Mucosa of gallbladder (tissue), 1 donor: ENCODE measurements at regions not wholly inside any gene's neighbourhood (a gene's known extent, or its start where the extent isn't known, plus 50 kb on each side); places are given as distances from the start of the nearest gene placed in this dataset.
"Not testable (repeated sequence)": the region's sequence is repeated elsewhere in the genome, so short reads cannot be mapped to it uniquely, and the experiment has no call there.

Source experiments
- DNase-seq: peaks from one replicate; pipeline ENCODE4 v3.0.0-alpha.2; 2020; ENCODE audit warnings: low spot score
- donor health status: DM: no; HTN: no; CAD: no.

- DNase-seq: not testable (repeated sequence)
Observed at GRCh38 chr20:26373066-26373465, 676.4 kb upstream of the ZNF337 start.

- DNase-seq: no peak
Observed at GRCh38 chr20:26354511-26354910, 657.9 kb upstream of the ZNF337 start.

DNA sequence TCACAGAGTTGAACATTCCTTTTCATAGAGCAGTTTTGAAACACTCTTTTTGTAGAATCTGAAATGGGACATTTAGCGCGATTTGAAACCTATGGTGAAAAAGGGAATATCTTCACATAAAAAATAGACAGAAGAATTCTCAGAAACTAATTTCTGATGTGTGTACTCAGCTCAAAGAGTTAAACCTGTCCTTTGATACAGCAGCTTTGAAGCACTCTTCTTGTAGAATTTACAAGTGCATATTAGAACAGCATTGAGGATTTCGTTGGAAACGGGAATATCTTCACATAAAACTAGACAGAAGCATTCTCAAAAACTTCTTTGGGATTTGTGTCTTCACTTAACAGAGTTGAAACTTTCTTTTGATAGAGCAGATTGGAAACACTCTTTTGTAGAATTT, 650.7 kb upstream of the ZNF337 start:
- no peak for DNase-seq

GRCh38 chr20:26340460-26341065, 643.9 kb upstream of the ZNF337 start:
- not testable (repeated sequence) for DNase-seq

DNA sequence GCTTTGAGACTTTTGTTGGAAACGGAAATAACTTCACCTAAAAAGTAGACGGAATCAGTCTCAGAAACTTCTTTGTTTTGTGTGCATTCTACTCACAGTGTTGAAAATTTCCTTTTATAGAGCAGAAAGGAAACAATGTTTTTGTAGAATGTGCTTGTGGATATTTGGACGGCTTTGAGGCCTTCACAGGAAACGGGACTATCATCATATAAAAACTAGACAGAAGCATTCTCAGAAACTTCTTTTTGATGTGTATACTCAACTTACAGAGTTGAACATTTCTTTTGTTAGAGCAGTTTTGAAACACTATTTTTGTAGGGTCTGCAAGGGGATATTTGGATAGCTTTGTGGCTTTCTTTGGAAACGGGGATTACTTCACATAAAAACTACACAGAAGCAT, 627.5 kb upstream of the ZNF337 start:
- no peak for DNase-seq

GRCh38 chr20:26315054-26315453, 618.4 kb upstream of the ZNF337 start:
- no peak for DNase-seq

DNA sequence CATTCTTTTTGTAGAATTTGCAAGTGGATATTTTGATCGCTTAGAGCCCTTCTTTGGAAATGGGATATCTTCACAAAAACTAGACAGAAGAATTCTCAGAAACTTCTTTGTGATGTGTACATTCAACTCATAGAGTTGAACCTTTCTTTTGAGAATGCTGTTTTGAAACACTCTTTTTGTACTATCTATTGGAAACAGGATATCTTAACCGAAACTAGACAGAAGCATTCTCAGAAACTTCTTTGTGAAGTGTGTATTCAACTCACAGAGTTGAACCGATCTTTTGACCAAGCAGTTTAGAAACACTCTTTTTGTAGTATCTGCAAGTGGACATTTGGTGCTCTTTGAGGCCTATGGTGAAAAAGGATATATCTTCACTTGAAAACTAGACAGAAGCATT, 613.1 kb upstream of the ZNF337 start:
- not testable (repeated sequence) for DNase-seq

DNA sequence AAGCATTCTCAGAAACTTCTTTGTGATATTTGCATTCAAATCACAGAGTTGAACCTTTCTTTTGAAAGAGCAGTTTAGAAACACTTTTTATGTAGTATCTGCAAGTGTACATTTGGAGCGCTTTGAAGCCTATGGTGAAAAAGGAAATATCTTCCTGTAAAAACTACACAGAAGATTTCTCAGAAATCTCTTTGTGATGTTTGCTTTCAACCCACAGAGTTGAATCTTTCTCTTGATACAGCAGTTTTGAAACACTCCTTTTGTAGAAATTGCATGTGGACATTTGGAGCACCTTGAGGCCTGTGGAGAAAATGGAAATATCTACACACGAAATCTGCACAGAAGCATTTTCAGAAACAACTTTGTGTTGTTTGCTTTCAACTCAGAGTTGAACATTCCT, 612.3 kb upstream of the ZNF337 start:
- no peak for DNase-seq

- no peak for DNase-seq
Observed at GRCh38 chr20:26295006-26295405, 598.4 kb upstream of the ZNF337 start.

GRCh38 chr20:26288379-26289061, 591.9 kb upstream of the ZNF337 start:
- not testable (repeated sequence) for DNase-seq

GRCh38 chr20:26279238-26279637, 582.6 kb upstream of the ZNF337 start:
- no peak for DNase-seq

DNA sequence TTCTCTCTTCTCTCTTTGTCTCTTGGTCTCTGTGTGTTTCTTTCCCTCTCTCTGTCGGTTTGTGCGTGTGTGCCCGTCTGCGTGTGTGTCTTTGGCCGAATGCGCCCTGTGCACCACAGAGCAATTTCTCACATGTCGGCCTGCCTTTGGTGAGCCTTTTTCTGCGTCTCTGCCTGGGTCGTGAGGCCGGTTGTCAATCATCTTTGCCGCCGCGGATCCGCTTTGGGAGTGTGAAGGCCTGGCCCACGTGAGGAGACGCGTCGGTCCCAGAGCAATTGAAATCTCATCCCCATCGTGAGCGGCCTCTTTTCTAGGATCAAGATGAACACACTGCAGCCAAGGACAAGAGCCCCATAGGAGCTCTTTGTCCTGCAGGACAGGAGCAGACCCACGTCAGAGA, 580.7 kb upstream of the ZNF337 start:
- DNase-seq: no peak

DNA sequence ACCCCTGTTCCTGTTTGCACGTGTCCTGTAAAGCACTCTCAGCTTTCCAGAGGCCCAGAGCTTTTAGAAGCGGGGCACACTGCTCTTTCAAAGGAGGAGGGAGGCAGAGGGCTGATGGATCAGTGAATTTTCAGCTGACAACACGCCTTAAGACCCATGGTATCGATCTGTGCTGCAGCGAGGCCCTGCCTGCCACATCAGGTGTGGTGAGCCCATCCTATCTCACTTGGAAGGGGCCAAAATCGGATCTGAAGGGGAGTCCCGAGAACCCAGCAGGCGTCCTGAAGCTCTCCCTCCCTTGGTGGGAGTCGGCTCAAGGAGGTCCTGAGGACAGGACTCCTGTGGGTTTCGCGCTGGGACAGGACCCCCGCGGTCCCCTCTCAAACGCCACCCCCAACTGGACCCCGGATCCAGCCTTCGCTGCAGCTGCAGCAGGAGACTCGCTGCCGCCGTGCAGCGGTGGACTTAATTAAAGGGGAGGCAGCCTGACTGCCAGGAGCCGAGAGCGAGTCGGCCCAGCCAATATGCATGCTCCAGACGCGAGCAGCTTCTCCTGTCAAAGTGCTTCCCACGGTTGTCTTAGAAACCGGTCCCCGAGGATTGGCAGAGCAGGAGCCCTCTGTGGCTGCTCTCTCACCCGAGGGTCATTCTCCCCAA, 580.0 kb upstream of the ZNF337 start:
- DNase-seq: no peak

DNA sequence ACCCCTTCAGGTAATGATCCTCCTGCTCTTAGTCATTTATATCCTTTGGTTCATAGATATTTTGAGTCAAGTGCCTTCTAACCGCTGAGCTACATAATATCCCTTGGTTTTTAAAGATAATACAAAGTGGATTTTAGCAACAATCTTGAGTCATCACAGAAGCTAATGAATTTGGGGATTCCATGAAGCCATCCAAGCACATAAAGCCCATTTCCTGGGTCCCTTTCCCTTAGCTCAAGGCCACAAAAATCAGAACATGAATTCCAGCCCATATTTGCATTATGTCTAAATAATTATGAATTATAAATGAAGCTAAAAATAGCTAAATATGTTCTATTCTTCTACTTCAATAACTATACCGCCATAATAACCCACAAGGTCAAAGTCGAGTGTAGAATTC, 572.1 kb upstream of the ZNF337 start:
- not testable (repeated sequence) for DNase-seq

GRCh38 chr20:26260925-26261324, 564.3 kb upstream of the ZNF337 start:
- DNase-seq: not testable (repeated sequence)

GRCh38 chr20:26252311-26252975, 555.8 kb upstream of the ZNF337 start:
- not testable (repeated sequence) for DNase-seq

DNA sequence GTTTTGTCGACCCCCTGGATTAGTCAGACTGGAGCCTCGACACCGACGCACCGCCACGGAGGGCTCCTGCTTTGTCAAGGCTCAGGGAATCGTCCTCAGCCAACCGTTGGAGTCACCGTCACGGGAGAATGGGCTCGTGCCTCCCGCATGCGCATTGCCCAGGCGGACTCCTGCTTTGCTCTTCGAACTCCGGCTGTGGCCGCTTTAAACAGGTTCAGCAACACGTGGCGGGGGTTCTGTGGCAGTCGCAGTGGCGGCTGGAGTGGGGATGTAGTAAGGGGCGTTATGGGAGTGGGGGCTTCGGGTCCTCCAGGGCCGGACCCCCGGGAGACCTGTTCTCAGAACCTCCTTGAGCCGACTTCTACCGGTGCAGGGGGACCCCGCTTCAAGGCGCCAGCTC, 554.7 kb upstream of the ZNF337 start:
- not testable (repeated sequence) for DNase-seq

- not testable (repeated sequence) for DNase-seq
Observed at GRCh38 chr20:26250249-26251114, 553.8 kb upstream of the ZNF337 start.

DNA sequence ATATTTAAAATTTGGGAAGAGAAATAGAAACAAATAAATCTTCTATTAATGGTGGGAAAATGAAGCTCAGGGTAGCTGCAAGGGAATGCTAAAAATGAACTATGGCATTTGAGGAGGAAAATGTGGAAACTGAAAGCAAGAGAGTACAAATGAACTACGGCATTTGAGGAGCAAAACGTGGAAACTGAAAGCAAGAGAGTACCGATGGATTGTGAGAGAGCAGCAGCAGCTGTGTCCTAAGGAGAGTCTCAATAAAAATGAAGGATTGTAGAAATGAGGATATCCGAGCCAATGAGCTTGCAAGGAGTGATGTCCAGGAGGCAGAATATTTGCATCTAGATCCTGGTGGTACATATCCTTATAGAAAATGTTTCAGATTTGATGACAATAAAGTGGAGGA, 547.1 kb upstream of the ZNF337 start:
- DNase-seq: no peak

- DNase-seq: not testable (repeated sequence)
Observed at GRCh38 chr20:26220609-26221008, 524.0 kb upstream of the ZNF337 start.

GRCh38 chr20:26219546-26219945, 522.9 kb upstream of the ZNF337 start:
- not testable (repeated sequence) for DNase-seq

- no peak for DNase-seq
Observed at GRCh38 chr20:26218301-26218700, 521.6 kb upstream of the ZNF337 start.
